MM.1S (cell line): ENCODE measurements at regions not wholly inside any gene's neighbourhood (a gene's known extent, or its start where the extent isn't known, plus 50 kb on each side); places are given as distances from the start of the nearest gene placed in this dataset.

Experiments used
- DNase-seq: peaks from one replicate; pipeline ENCODE4 v3.0.0-alpha.2; 2015
- H2AFZ ChIP-seq: fragments of 300-600 bp; sonication (generic); 2 replicates; pipeline ENCODE4 v1.6.0; 2016; ENCODE audit warnings: antibody characterized with exemption, low read length
- H3F3A ChIP-seq: fragments of 300-600 bp; sonication (generic); 2 replicates; pipeline ENCODE4 v1.6.1; 2016; ENCODE audit warnings: mild to moderate bottlenecking, antibody characterized with exemption, low read length, moderate library complexity, mixed read lengths; ENCODE audit not compliant: insufficient read depth
- H3K27ac ChIP-seq: fragments of 300-600 bp; sonication (generic); 2 replicates; pipeline ENCODE4 v1.5.1; 2016; ENCODE audit warnings: mild to moderate bottlenecking, low read length
- H3K27me3 ChIP-seq: fragments of 300-600 bp; sonication (generic); replicated peaks from 2 replicates; pipeline ENCODE4 v1.6.0; 2016; ENCODE audit warnings: low read length; ENCODE audit not compliant: insufficient read depth
- H3K36me3 ChIP-seq: fragments of 300-600 bp; sonication (generic); replicated peaks from 2 replicates; pipeline ENCODE4 v1.6.1; 2016; ENCODE audit warnings: mild to moderate bottlenecking, low read length, mixed read lengths; ENCODE audit not compliant: insufficient read depth
- H3K4me1 ChIP-seq: fragments of 300-600 bp; sonication (generic); 2 replicates; pipeline ENCODE4 v1.6.1; 2016; ENCODE audit warnings: low read length, mixed read lengths
- H3K4me2 ChIP-seq: fragments of 300-600 bp; sonication (generic); 2 replicates; pipeline ENCODE4 v1.6.0; 2016; ENCODE audit warnings: low read depth, low read length
- H3K4me3 ChIP-seq: fragments of 300-600 bp; sonication (generic); 2 replicates; pipeline ENCODE4 v1.5.1; 2016; ENCODE audit warnings: low read length, mixed read lengths
- H3K79me2 ChIP-seq: fragments of 300-600 bp; sonication (generic); 2 replicates; pipeline ENCODE4 v1.6.1; 2016; ENCODE audit warnings: mixed run types, low read length, mixed read lengths
- H3K9ac ChIP-seq: fragments of 300-600 bp; sonication (generic); 2 replicates; pipeline ENCODE4 v1.6.1; 2016; ENCODE audit warnings: low read length, mixed read lengths
- H3K9me2 ChIP-seq: fragments of 300-600 bp; sonication (generic); replicated peaks from 2 replicates; pipeline ENCODE4 v1.6.1; 2016; ENCODE audit warnings: mild to moderate bottlenecking, low read length, mixed read lengths; ENCODE audit not compliant: insufficient read depth
- H3K9me3 ChIP-seq: fragments of 300-600 bp; sonication (generic); replicated peaks from 2 replicates; pipeline ENCODE4 v1.6.1; 2016; ENCODE audit warnings: mild to moderate bottlenecking, low read length, mixed read lengths; ENCODE audit not compliant: insufficient read depth
- H4K20me1 ChIP-seq: fragments of 300-600 bp; sonication (generic); 2 replicates; pipeline ENCODE4 v1.6.1; 2016; ENCODE audit warnings: mild to moderate bottlenecking, low read length, moderate library complexity, mixed read lengths; ENCODE audit not compliant: insufficient read depth
- EZH2 ChIP-seq: fragments of 300-600 bp; sonication (generic); optimal IDR thresholded peaks from 2 replicates; pipeline ENCODE3; 2017; ENCODE audit warnings: low read depth, mild to moderate bottlenecking, antibody characterized with exemption, low read length, mixed read lengths
- EZH2phosphoT487 ChIP-seq: fragments of 300-600 bp; sonication (generic); IDR thresholded peaks from 2 replicates; pipeline ENCODE4 v1.6.1; 2018; ENCODE audit warnings: antibody characterized with exemption, low read length
- TF ChIP-seq, protein P1 (sequence below): fragments of 300-600 bp; sonication (generic); IDR thresholded peaks from 2 replicates; pipeline ENCODE4 v1.5.1; 2016; ENCODE audit warnings: antibody characterized with exemption, low read length, mixed read lengths

DNA sequence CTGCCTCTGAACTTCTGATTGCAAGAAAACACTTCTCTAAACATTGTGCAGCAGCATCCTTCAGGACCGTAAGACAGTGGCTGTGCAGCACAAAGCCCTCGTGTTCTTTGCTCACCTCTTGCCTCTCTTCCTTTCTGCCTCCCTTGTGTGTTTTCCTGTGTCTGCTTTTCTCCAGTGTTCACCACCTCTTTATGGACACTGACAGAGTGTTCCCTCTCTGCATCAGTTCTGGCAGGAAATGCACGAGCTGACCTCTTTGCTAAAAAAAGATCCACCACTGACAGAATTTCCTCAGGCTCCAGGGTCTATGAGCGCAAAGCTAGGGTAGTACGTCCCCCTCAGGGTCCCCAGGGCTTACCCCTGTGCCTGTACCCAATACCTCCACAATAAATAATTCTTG, 74.3 kb downstream of the C5orf15 start:
- H2AFZ ChIP-seq: no peak overlapping the region
- no peak overlapping the region for H3K9ac ChIP-seq
- H3K9me3 ChIP-seq: no peaks in the 10 kb centered on the region

GRCh38 chr5:133892774-133893173, 75.7 kb downstream of the C5orf15 start:
- no peak overlapping the region for H3K27ac ChIP-seq
- peaks cover 36% of the 10 kb centered on the region for H3K4me1 ChIP-seq
- no peak for DNase-seq
- TF ChIP-seq, protein P1, sequence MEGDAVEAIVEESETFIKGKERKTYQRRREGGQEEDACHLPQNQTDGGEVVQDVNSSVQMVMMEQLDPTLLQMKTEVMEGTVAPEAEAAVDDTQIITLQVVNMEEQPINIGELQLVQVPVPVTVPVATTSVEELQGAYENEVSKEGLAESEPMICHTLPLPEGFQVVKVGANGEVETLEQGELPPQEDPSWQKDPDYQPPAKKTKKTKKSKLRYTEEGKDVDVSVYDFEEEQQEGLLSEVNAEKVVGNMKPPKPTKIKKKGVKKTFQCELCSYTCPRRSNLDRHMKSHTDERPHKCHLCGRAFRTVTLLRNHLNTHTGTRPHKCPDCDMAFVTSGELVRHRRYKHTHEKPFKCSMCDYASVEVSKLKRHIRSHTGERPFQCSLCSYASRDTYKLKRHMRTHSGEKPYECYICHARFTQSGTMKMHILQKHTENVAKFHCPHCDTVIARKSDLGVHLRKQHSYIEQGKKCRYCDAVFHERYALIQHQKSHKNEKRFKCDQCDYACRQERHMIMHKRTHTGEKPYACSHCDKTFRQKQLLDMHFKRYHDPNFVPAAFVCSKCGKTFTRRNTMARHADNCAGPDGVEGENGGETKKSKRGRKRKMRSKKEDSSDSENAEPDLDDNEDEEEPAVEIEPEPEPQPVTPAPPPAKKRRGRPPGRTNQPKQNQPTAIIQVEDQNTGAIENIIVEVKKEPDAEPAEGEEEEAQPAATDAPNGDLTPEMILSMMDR: no peak
- peaks cover 10% of the 10 kb centered on the region; the same call in 1 of the 2 replicates for H3F3A ChIP-seq
- no peak overlapping the region for H3K4me3 ChIP-seq
- no peaks in the 10 kb centered on the region for H3K36me3 ChIP-seq
- H3K9ac ChIP-seq: no peak overlapping the region
- no peaks in the 10 kb centered on the region for H3K27me3 ChIP-seq
- H3K9me3 ChIP-seq: no peaks in the 10 kb centered on the region
- no peaks in the 10 kb centered on the region for H4K20me1 ChIP-seq
- no peak overlapping the region for H2AFZ ChIP-seq
- H3K79me2 ChIP-seq: no peaks in the 10 kb centered on the region
- no peaks in the 10 kb centered on the region for H3K9me2 ChIP-seq
- H3K4me2 ChIP-seq: no peak overlapping the region

More for the DNA sequence above, 74.3 kb downstream of the C5orf15 start:
- Histone ChIP-seq H3K27ac (no peak overlapping the region), H3F3A (no peaks in the 10 kb centered on the region), H4K20me1 (no peaks in the 10 kb centered on the region), H3K4me1 (peaks cover 30% of the 10 kb centered on the region), H3K36me3 (no peaks in the 10 kb centered on the region), H3K79me2 (no peaks in the 10 kb centered on the region), H3K27me3 (no peaks in the 10 kb centered on the region), H3K4me3 (no peak overlapping the region), H3K9me2 (no peaks in the 10 kb centered on the region), H3K4me2 (no peak overlapping the region)
- no peak for DNase-seq
- TF ChIP-seq, protein P1: no peak
- TF ChIP-seq EZH2: no peak
- TF ChIP-seq EZH2phosphoT487: no peak

- H3K27ac ChIP-seq: no peak overlapping the region
- H2AFZ ChIP-seq: no peak overlapping the region
- no peak overlapping the region for H3K4me2 ChIP-seq
- TF ChIP-seq EZH2 (no peak), EZH2phosphoT487 (no peak)
- TF ChIP-seq, protein P1: no peak
- no peak overlapping the region for H3K4me3 ChIP-seq
- peaks cover 10% of the 10 kb centered on the region; the same call in 1 of the 2 replicates for H3F3A ChIP-seq
- no peaks in the 10 kb centered on the region for H3K9me2 ChIP-seq
- H3K9me3 ChIP-seq: no peaks in the 10 kb centered on the region
- no peak for DNase-seq
- no peaks in the 10 kb centered on the region for H3K27me3 ChIP-seq
- no peaks in the 10 kb centered on the region for H3K79me2 ChIP-seq
- peaks cover 36% of the 10 kb centered on the region for H3K4me1 ChIP-seq
- H3K36me3 ChIP-seq: no peaks in the 10 kb centered on the region
- H4K20me1 ChIP-seq: no peaks in the 10 kb centered on the region
- no peak overlapping the region for H3K9ac ChIP-seq
Observed at GRCh38 chr5:133892306-133892705, 76.1 kb downstream of the C5orf15 start.

GRCh38 chr5:133891390-133891789, 77.0 kb downstream of the C5orf15 start:
- Histone ChIP-seq H4K20me1 (no peaks in the 10 kb centered on the region), H3F3A (peaks cover 10% of the 10 kb centered on the region; the same call in 1 of the 2 replicates), H3K27ac (no peak overlapping the region), H3K4me2 (no peak overlapping the region), H3K4me3 (no peak overlapping the region), H3K79me2 (no peaks in the 10 kb centered on the region), H3K4me1 (peaks cover 30% of the 10 kb centered on the region), H3K36me3 (no peaks in the 10 kb centered on the region), H3K9ac (no peak overlapping the region), H3K9me3 (no peaks in the 10 kb centered on the region), H2AFZ (no peak overlapping the region), H3K27me3 (no peaks in the 10 kb centered on the region), H3K9me2 (no peaks in the 10 kb centered on the region)
- no peak for TF ChIP-seq EZH2phosphoT487
- no peak for DNase-seq
